HG02885 (cell line): ENCODE measurements at regions not wholly inside any gene's neighbourhood (a gene's known extent, or its start where the extent isn't known, plus 50 kb on each side); places are given as distances from the start of the nearest gene placed in this dataset.

Experiments used
- ATAC-seq: cut with Tn5 transposase; IDR thresholded peaks from one replicate; pipeline ENCODE4 v1.9.1; 2021; ENCODE audit warnings: mild to moderate bottlenecking; ENCODE audit not compliant: unreplicated experiment, poor library complexity

- ATAC-seq = no peak
These were observed 227.0 kb upstream of the PMEPA1 start for GRCh38 chr20:57936636-57937385.

- ATAC-seq = no peak
These were observed 225.1 kb upstream of the PMEPA1 start for GRCh38 chr20:57934913-57935312.

GRCh38 chr20:57934007-57934805, 224.4 kb upstream of the PMEPA1 start:
- ATAC-seq = no peak

GRCh38 chr20:57932227-57932864, 222.5 kb upstream of the PMEPA1 start:
- ATAC-seq = no peak

- ATAC-seq = no peak
These were observed 220.5 kb upstream of the PMEPA1 start for GRCh38 chr20:57930351-57930750.

GRCh38 chr20:57928181-57928967, 218.6 kb upstream of the PMEPA1 start:
- no peak for ATAC-seq

GRCh38 chr20:57927376-57927775, 217.6 kb upstream of the PMEPA1 start:
- no peak for ATAC-seq

- ATAC-seq = no peak
These were observed 212.9 kb upstream of the PMEPA1 start for GRCh38 chr20:57922706-57923105.

- ATAC-seq = no peak
These were observed 212.3 kb upstream of the PMEPA1 start for GRCh38 chr20:57922083-57922482.

GRCh38 chr20:57921676-57922075, 211.9 kb upstream of the PMEPA1 start:
- no peak for ATAC-seq

GRCh38 chr20:57920971-57921370, 211.2 kb upstream of the PMEPA1 start:
- ATAC-seq = no peak

- ATAC-seq = no peak
These were observed 209.2 kb upstream of the PMEPA1 start for GRCh38 chr20:57919049-57919448.

GRCh38 chr20:57918551-57918950, 208.7 kb upstream of the PMEPA1 start:
- ATAC-seq = no peak

- ATAC-seq = no peak
These were observed 204.4 kb upstream of the PMEPA1 start for GRCh38 chr20:57914205-57914604.

- no peak for ATAC-seq
These were observed 203.5 kb upstream of the PMEPA1 start for GRCh38 chr20:57913156-57913930.

GRCh38 chr20:57912227-57912582, 202.4 kb upstream of the PMEPA1 start:
- ATAC-seq = no peak

- ATAC-seq = no peak
These were observed 201.9 kb upstream of the PMEPA1 start for GRCh38 chr20:57911512-57912226.

- ATAC-seq = no peak
These were observed 200.9 kb upstream of the PMEPA1 start for GRCh38 chr20:57910716-57911115.

GRCh38 chr20:57909763-57910331, 200.0 kb upstream of the PMEPA1 start:
- ATAC-seq = no peak
